ENCODE measurements at regions not wholly inside any gene's neighbourhood (a gene's known extent, or its start where the extent isn't known, plus 50 kb on each side); places are given as distances from the start of the nearest gene placed in this dataset.
"Not testable (repeated sequence)": the region's sequence is repeated elsewhere in the genome, so short reads cannot be mapped to it uniquely, and the experiment has no call there.

GRCh38 chr1:120658622-120659021, 65.1 kb upstream of the NBPF26 start:
- not testable (repeated sequence) for TF ChIP-seq CTCF (IDR thresholded peaks at IDR 0.05; ENCODE audit: low read depth, low read length); EZH2phosphoT487 (IDR thresholded peaks at IDR 0.05; ENCODE audit: low read depth)

Data from OCI-LY3 (cell line).